ENCODE measurements at regions not wholly inside any gene's neighbourhood (a gene's known extent, or its start where the extent isn't known, plus 50 kb on each side); places are given as distances from the start of the nearest gene placed in this dataset.

DNA sequence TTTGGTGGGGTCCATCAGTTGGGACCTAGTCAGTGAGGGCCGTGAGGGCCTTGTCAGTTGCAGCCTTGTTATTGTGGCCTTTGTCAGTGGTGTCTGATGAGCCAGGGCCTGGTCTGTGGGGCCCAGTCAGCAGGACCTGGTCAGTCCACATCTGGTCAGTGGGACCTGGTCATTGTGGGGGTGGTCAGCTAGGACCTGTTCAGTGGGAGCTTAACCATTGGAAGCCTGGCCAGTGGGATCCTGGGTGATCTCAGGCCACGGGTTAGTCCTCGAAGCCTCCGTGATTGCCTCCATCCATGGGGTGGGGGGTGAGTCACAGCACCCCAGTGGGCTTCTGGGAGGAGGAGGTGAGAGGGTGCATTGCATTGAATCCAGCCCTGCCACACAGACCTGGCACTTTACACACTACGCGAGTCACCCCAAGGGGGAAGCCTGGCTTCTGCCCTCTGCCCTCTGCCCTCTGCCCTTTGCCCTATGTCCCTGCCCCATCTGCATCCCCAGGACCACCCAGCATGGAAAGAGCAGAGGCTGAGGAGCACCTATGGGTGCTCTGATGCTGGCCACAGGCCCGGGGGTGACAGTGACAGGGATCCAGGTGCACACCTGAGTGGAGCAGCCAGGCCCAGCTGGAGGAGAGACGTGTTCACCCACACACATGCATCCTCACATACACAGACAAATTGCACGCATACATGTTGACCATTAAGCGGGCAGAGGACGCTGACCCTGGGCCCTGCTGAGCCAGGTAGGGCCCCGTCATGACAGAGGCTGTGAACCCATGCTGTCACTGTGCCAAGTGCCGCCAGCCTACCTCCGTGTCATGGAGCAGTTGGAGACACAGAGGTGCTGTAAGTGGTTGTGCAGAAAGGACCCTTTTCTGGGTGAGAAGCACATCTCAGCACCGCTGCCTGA is 59.8 kb upstream of the TPM4 start:
- TF ChIP-seq, protein P1, sequence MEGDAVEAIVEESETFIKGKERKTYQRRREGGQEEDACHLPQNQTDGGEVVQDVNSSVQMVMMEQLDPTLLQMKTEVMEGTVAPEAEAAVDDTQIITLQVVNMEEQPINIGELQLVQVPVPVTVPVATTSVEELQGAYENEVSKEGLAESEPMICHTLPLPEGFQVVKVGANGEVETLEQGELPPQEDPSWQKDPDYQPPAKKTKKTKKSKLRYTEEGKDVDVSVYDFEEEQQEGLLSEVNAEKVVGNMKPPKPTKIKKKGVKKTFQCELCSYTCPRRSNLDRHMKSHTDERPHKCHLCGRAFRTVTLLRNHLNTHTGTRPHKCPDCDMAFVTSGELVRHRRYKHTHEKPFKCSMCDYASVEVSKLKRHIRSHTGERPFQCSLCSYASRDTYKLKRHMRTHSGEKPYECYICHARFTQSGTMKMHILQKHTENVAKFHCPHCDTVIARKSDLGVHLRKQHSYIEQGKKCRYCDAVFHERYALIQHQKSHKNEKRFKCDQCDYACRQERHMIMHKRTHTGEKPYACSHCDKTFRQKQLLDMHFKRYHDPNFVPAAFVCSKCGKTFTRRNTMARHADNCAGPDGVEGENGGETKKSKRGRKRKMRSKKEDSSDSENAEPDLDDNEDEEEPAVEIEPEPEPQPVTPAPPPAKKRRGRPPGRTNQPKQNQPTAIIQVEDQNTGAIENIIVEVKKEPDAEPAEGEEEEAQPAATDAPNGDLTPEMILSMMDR (IDR thresholded peaks at IDR 0.05; ENCODE audit: unreplicated experiment) = no peak
- intact Hi-C loops (cut with micrococcal nuclease) = no loop called here
- no peaks in the 10 kb centered on the region for H3K36me3 Mint-ChIP-seq (ENCODE audit: insufficient read depth, unreplicated experiment)
- H3K4me3 Mint-ChIP-seq (ENCODE audit: unreplicated experiment) = no peak overlapping the region
- H3K4me1 Mint-ChIP-seq (ENCODE audit: insufficient read depth, unreplicated experiment) = no peaks in the 10 kb centered on the region
- no peak for DNase-seq (ENCODE audit: unreplicated experiment)
- CTCF ChIA-PET = interaction anchor here (1.3 kb wide), 1 partner anchor 25 kb away, joined by 7 read pairs; no protein-coding TSS in a partner anchor
- H3K27me3 Mint-ChIP-seq (ENCODE audit: insufficient read depth, unreplicated experiment) = no peaks in the 10 kb centered on the region
- peaks cover 8% of the 10 kb centered on the region for H3K9me3 Mint-ChIP-seq (ENCODE audit: unreplicated experiment)
- no TSS peak for BruUV-seq (replicated peaks)
- no peak overlapping the region for H3K27ac Mint-ChIP-seq (ENCODE audit: low read depth, unreplicated experiment)
- POLR2A ChIA-PET = no interaction called here

DNA sequence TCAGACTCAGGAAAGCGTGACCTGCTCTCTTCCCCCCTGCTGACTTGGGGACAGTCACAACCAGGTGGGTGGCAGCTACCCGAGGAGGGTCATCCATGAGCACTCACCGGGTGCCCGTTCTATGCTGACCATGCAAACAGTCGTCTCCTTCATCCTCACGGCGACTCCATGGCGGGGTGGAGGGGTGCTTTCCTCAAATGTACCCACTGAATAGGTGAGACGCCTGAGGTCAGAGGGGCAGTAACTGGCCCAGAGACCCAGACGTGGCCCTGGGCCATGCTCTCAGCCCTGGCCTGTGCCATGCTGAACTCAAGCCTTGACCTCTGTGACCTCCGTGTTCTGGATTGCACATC is 59.2 kb upstream of the TPM4 start:
- CTCF ChIA-PET = no interaction called here

DNA sequence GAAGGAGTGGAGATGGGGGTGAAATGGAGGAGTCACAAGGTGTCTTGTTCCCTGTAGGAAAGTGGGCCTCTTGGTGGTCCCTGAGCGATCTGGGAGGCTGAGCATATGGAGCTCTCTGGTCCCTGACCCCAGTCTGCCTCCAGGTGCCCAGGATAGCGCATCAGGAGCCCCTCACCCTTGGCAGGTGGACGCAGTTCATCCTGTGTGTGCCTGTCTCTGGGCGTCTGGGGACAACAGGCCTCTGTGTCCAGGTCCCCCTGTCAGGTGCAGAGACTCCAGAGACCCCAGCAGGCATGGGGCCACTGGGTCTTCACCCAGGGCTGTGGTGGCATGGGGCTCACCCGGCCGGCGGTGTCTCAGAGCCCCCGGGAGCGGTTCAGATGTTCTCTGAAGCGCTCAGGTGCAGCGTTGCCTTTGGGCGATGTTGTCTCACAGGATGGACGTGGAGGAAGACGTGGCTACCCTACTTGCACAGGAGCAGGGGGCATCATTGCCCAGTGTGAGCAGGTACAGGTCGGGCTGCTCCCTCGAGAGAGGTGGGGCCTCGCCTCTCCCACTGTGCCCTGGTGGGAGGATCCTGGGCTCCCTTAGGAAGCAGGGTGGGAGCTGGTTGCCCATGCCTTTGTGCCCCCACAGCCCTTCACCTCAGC is 58.1 kb upstream of the TPM4 start:
- BruUV-seq (replicated peaks) = no TSS peak
- DNase-seq (ENCODE audit: unreplicated experiment) = no peak
- intact Hi-C loops (cut with micrococcal nuclease) = no loop called here
- H3K9me3 Mint-ChIP-seq (ENCODE audit: unreplicated experiment) = peaks cover 8% of the 10 kb centered on the region
- no peaks in the 10 kb centered on the region for H3K36me3 Mint-ChIP-seq (ENCODE audit: insufficient read depth, unreplicated experiment)
- H3K27ac Mint-ChIP-seq (ENCODE audit: low read depth, unreplicated experiment) = no peak overlapping the region
- H3K4me1 Mint-ChIP-seq (ENCODE audit: insufficient read depth, unreplicated experiment) = no peaks in the 10 kb centered on the region
- H3K27me3 Mint-ChIP-seq (ENCODE audit: insufficient read depth, unreplicated experiment) = no peaks in the 10 kb centered on the region
- no peak overlapping the region for H3K4me3 Mint-ChIP-seq (ENCODE audit: unreplicated experiment)
- POLR2A ChIA-PET = no interaction called here
- CTCF ChIA-PET = interaction anchor here (0.6 kb wide), 1 partner anchor 92 kb away, joined by 3 read pairs; no protein-coding TSS in a partner anchor
- TF ChIP-seq, protein P1 (IDR thresholded peaks at IDR 0.05; ENCODE audit: unreplicated experiment) = no peak

More for the DNA sequence above, 59.2 kb upstream of the TPM4 start:
- Mint-ChIP-seq H3K9me3 (ENCODE audit: unreplicated experiment) (peaks cover 8% of the 10 kb centered on the region), H3K4me1 (ENCODE audit: insufficient read depth, unreplicated experiment) (no peaks in the 10 kb centered on the region), H3K27me3 (ENCODE audit: insufficient read depth, unreplicated experiment) (no peaks in the 10 kb centered on the region), H3K36me3 (ENCODE audit: insufficient read depth, unreplicated experiment) (no peaks in the 10 kb centered on the region), H3K4me3 (ENCODE audit: unreplicated experiment) (no peak overlapping the region), H3K27ac (ENCODE audit: low read depth, unreplicated experiment) (no peak overlapping the region)
- TF ChIP-seq, protein P1 (IDR thresholded peaks at IDR 0.05; ENCODE audit: unreplicated experiment) = no peak
- POLR2A ChIA-PET = no interaction called here
- BruUV-seq (replicated peaks) = no TSS peak
- DNase-seq (ENCODE audit: unreplicated experiment) = no peak
- intact Hi-C loops (cut with micrococcal nuclease) = no loop called here

DNA sequence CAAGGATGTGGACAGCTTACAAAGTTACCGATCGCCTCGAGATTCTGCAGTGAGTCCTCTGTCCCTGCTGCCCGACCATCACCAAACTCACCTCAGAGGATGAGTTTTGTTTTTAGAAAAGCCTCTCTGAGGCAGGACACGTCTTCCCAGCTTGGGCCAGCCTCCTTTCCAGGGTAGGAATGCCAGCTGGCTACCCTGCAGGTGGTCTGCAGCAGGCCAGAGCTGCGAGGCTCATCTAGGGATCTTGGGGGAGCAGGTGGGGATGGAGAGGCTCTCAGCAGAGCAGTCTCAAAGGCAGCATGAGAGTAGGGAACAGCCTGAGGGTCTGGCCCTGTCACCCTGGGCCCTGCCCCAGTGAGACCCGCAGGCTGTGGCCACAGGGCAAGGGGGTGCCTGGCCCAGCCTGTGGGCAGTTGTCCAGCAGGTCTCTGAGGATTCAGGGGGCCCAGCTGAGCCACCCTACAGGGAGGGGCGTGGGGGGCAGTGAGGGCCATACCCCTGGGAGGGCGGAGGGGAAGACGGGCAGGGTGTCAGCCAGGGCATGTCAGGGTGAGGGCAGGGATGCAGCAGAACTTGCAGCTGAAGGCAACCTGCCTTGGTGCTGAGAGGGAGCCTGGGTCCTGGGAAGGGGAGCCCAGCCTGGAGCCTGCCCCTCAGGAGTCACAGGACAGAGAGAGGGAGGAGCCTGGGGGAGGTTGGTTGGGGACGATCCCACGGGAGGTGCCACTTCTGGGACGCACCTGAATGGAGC is 57.3 kb upstream of the TPM4 start:
- intact Hi-C loops (cut with micrococcal nuclease) = no loop called here
- Mint-ChIP-seq H3K36me3 (ENCODE audit: insufficient read depth, unreplicated experiment) (no peaks in the 10 kb centered on the region), H3K27ac (ENCODE audit: low read depth, unreplicated experiment) (no peak overlapping the region), H3K27me3 (ENCODE audit: insufficient read depth, unreplicated experiment) (no peaks in the 10 kb centered on the region), H3K9me3 (ENCODE audit: unreplicated experiment) (peaks cover 3% of the 10 kb centered on the region), H3K4me1 (ENCODE audit: insufficient read depth, unreplicated experiment) (no peaks in the 10 kb centered on the region), H3K4me3 (ENCODE audit: unreplicated experiment) (no peak overlapping the region)
- ChIA-PET CTCF (no interaction called here), POLR2A (no interaction called here)
- BruUV-seq (replicated peaks) = no TSS peak
- TF ChIP-seq, protein P1 (IDR thresholded peaks at IDR 0.05; ENCODE audit: unreplicated experiment) = no peak
- DNase-seq (ENCODE audit: unreplicated experiment) = no peak
